Adrenal gland (tissue), 5 donors: ENCODE measurements at regions not wholly inside any gene's neighbourhood (a gene's known extent, or its start where the extent isn't known, plus 50 kb on each side); places are given as distances from the start of the nearest gene placed in this dataset.

ENCODE experiments used
- POLR2A ChIP-seq, 2 donors: fragments of 450-650 bp; IDR thresholded peaks; one replicate each; pipeline ENCODE4 v1.6.1; 2017; ENCODE audit warnings: antibody characterized with exemption in 2 of 2, mild to moderate bottlenecking in 2 of 2, moderate library complexity in 1 of 2
- TF ChIP-seq, protein P1 (sequence below), 6 experiments: fragments of 450-650 bp in 4 of 6; fragments of 200-600 bp in 2 of 6; sonication (generic) in 1 of 6; IDR thresholded peaks; 1 replicate in 5 of 6; 2 replicates in 1 of 6; pipeline versions ENCODE4 v1.5.1 to v1.8.0; 2016 to 2021; ENCODE audit warnings: antibody characterized with exemption in 6 of 6, mild to moderate bottlenecking in 2 of 6, moderate library complexity in 1 of 6
- donor health status: DM: no; HTN: no; CAD: no.

DNA sequence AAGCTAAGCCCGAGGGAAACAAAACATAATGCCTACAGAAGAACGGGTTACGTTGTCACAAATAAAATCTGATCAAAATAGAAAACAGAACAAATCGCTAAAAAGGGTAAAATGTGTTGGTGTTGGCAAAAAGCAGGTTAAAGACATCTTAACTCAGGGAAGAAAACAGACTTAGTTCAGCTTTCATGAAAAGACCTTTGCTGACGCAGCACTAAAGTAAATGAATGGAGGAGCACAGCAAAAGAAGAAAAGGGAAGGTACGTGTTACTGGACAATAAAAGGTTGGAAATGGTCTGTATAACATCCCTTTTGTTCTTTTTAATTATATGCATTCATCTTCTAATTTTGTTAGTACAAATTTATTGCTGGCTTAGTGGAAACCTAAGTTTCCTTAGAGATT, 117.4 kb upstream of the DSEL start:
- TF ChIP-seq, protein P1, sequence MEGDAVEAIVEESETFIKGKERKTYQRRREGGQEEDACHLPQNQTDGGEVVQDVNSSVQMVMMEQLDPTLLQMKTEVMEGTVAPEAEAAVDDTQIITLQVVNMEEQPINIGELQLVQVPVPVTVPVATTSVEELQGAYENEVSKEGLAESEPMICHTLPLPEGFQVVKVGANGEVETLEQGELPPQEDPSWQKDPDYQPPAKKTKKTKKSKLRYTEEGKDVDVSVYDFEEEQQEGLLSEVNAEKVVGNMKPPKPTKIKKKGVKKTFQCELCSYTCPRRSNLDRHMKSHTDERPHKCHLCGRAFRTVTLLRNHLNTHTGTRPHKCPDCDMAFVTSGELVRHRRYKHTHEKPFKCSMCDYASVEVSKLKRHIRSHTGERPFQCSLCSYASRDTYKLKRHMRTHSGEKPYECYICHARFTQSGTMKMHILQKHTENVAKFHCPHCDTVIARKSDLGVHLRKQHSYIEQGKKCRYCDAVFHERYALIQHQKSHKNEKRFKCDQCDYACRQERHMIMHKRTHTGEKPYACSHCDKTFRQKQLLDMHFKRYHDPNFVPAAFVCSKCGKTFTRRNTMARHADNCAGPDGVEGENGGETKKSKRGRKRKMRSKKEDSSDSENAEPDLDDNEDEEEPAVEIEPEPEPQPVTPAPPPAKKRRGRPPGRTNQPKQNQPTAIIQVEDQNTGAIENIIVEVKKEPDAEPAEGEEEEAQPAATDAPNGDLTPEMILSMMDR (IDR thresholded peaks at IDR 0.05): no peak
- no peak for TF ChIP-seq POLR2A (IDR thresholded peaks at IDR 0.05)
